GM18507 (cell line): ENCODE measurements at regions not wholly inside any gene's neighbourhood (a gene's known extent, or its start where the extent isn't known, plus 50 kb on each side); places are given as distances from the start of the nearest gene placed in this dataset.
A peak's percentile ranks its signal among the peaks of the same experiment; 100 is the strongest.

Source experiments
- DNase-seq: peaks from one replicate; pipeline ENCODE4 v3.0.0; 2011; ENCODE audit warnings: low read depth; ENCODE audit not compliant: insufficient read length; ENCODE audit errors: extremely low spot score
- FAIRE-seq: peaks from 2 replicates; lab custom pipeline; 2011; peaks lifted over from hg19 to GRCh38; lab: Jason Lieb, UNC

DNA sequence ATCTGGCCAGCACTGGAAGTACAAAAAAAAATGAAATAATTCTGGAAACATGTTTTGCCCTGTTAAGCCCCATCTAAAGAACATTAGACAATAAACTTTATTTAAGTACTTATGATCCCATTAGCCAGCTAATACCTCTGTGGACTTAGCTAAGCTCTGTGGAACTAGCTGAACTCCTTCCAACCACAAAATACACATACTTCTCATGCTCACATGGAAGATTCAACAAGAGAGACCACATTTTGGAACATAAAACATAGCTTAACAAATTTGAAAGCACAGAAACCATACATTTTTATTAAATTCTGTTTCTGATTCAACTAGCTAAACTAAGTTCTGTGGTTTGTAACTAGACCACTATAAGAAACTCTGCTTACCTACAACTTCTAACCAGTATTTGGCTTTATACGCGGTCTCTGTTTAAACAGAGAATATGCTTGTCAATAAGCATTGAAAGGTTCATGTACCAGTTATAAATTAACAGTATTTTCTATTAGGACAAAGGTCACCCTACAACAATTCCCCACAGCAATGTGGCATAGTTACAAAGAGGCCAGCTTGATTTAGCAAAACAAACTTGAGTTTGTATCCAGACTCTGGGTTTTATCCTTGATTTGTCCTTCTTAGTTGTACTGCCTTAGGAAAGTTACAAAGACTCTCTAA lies 300.1 kb downstream of the C12orf50 start:
- DNase-seq (no peak), FAIRE-seq (no peak)

DNA sequence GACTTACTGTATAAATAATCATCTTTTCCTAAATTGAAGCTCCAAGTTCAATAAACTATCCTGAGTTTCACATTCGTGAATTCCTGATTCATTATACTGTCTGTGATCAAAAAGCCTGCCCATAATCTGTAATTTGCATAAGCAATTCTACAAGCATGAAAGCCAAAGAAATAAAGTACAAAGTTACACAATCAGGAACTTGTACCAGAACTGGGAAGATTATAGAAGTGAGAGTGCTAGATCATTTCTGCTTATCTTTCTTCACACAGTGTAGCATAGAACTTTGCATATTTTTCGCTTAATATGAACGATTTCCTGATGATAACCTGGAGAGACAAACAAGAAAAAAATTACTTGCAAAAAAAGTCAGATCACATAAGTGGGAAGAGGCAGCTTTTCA lies 308.2 kb downstream of the C12orf50 start:
- FAIRE-seq, result no peak
- no peak for DNase-seq

DNA sequence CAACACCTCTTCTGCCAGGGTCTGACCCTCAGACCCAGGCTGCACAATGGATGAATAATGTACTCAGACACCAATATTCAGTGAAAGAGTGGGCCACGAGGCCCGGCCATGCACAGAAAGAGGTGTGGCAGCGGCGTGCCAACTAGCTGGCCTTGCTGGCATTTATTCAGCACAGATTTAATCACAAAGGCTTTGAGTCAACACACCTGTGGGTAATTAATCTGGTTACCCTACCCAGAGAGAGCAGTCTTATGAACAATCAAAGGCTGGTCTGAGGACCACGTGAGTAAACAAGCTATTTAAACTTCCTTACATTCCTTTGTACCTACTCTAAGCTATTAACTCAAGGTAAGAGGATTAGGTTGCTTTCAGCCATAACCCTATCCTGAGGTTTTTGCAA lies 324.8 kb downstream of the C12orf50 start:
- DNase-seq (no peak), FAIRE-seq (no peak)

DNA sequence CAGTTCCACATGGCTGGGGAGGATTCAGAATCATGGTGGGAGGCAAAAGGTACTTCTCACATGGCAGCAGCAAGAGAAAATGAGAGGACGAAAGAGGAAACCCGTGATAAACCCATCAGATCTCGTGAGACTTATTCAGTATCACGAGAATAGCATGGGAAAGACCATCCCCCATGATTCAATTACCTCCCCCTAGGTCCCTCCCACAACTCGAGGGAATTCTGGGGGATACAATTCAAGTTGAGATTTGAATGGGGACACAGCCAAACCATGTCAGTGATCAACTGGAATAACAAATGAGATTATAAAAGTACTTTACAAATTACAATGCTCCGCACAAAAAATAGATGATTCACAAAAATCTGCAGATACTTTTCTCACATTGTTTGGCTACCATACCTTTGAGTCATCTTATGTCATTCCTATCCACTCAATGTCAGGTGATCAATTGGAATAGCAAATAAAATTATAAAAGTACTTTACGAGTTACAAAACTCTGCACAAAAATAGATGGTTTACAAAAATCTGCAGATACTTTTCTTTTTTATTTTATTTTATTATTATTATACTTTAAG lies 338.9 kb downstream of the C12orf50 start:
- DNase-seq (no peak), FAIRE-seq (no peak)

DNA sequence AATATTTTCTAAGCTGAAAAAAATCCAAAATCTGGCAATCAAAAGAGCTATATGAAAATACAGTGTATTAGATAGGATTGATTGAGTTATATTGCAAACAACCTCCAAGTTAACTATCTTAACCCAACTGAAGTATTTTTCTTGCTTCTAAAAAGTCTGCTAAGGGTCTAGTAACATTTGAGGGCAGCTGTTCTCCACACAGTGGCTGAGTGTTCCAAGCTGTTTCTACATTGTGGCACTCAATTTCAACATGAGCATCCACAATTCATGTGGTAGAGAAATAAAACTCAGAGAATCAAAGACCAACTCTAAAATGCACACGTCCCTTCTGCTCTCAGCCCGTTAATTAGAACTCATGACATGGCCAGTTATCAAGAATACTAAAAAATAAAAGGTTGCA lies 340.0 kb downstream of the C12orf50 start:
- FAIRE-seq (no peak), DNase-seq (no peak)

DNA sequence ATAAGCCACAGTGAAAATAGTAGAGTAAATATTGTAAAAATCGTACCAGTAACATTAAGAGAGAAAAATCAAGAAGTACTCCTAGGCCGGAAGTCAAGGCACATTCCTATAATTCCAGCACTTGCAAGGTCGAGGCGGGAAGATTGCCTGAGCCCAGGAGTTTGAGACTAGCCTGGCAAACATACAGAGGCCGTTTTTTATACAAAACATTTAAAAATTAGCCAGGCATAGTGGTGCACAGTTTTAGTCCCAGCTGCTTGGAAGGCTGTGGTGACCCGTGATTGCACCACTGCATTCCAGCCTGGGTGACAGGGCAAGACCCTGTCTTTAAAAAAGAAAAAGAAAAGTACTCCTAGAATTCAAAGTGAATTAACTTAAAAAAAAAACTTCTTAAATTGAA lies 341.8 kb downstream of the C12orf50 start:
- FAIRE-seq (no peak), DNase-seq (no peak)

DNA sequence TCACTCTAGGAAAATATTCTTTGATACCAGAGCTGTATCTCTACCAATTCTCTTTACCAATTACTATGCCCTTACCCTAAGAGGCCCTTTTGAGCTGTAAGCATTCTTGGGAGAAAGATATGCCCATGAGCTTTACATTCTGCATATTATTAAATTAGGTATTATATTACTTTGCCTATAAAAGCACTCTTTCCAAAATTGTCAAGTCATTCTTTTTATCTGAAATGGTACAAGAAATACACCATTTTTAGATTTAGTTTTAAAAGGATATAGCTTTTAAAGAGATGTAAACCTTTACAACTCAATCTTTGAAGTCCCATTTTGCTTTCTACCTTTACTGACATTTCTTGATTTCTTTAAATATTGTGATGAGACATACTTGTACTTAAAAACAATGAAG lies 343.5 kb downstream of the C12orf50 start:
- FAIRE-seq (no peak), DNase-seq (no peak)

DNA sequence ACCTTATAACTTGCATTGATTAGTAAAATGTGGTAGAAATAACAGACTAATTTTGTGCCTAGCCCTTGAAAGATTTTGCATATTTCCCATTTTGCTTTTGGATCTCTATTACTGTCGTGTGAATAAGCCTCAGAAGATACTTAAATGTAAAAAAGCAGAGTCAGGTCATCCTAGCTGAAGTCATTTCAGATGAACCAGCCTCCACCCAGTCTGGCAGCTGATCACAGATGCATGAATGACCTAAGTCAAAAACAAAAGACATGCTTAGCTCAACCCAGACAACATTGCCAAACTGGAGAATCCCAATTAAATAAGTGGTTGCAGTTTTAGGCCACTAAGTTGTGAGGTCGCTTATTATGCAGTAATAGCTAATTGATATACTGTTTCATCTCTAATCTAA lies 349.9 kb downstream of the C12orf50 start:
- no peak for FAIRE-seq

DNA sequence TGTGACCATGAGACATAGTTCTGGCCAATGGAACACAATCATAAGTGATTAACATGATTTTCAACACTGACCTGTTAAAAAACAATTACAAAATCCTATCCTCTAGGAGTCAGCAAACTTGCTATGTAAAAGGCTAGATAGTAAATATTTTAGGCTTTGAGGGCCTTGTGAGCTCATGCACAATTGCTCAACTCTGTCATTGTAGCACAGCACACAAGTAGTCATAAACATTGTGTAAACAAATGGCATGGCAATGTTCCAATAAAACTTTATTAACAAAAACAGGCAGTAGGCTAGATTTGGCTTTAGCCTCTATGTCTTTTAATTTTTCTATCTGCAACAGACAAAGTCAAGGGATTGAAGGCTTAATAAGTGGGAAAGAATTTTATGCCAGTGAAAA lies 350.7 kb downstream of the C12orf50 start:
- FAIRE-seq (no peak), DNase-seq (no peak)

More for the DNA sequence above, 349.9 kb downstream of the C12orf50 start:
- DNase-seq, result no peak

DNA sequence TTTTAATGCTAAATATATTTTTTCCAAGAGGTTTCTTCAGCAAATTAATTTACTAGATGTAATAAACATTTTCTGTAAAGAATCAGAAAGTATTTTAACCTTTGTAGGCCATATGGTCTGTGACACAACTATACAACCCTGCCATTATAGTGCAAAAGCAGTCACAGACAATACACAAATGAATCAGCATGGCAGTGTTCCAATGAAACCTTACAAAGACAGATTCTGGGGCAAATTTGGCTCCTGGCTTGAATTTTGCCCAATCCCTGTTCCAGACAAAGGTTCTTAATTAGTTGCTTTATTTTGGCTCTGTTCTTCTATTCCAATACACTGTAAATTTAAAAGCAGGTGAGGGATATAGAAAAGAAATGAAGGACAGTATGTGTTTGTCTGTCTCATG lies 352.5 kb downstream of the C12orf50 start:
- FAIRE-seq (no peak), DNase-seq (no peak)

DNA sequence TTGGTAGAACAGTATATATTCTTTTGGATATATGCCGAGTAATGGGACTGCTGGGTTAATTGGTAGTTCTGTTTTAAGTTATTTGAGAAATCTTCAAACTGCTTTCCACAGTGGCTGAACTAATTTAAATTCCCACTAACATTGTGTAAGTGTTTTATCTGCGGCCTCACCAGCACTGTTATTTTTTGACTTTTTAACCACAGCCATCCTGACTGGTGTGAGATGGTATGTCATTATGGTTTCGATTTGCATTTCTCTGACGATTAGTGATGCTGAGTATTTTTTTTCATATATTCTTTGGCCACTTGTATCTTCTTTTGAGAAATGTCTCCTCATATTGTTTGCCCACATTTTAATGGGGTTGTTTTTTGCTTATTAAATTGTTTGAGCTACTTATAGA lies 357.4 kb downstream of the C12orf50 start:
- DNase-seq (no peak), FAIRE-seq (no peak)

DNA sequence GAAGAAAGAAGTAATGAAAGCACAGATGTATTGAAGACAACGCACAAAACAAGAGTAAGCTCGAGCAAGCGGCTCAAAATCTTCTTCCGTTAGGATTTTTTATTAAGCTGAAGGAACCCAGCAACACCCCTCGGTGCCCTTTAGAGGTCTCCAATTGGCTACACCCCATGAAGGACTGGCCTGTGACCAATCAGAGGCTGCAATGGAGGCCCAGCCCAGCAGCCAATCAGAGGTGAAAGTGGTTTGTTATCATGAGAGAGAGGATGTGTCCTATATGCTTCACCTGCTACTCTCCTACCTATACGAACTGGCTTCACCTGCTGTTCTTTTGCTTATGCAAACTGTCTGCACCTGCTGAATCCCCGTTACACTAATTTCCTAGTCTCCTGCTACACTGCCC lies 358.8 kb downstream of the C12orf50 start:
- FAIRE-seq (no peak), DNase-seq (no peak)

DNA sequence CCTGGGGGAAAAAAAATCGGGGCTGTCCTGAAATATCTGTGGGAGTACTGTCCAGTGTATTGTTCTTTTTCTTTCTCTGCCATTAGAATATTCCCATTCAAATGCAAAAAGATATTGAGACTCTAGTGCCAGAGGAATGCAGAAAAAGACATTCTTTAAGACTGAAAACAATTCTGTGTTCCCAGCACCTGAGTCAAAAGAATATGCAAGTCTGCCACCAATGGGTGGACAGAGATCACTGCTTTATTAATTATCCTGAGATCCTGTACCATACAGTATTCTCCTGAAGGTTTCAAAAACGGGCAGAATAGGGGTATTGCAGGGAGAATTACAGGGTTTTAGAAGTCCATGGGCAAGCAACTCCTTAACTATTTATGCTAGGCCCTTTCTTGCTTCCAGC lies 361.8 kb downstream of the C12orf50 start:
- DNase-seq, result no peak
- no peak for FAIRE-seq

DNA sequence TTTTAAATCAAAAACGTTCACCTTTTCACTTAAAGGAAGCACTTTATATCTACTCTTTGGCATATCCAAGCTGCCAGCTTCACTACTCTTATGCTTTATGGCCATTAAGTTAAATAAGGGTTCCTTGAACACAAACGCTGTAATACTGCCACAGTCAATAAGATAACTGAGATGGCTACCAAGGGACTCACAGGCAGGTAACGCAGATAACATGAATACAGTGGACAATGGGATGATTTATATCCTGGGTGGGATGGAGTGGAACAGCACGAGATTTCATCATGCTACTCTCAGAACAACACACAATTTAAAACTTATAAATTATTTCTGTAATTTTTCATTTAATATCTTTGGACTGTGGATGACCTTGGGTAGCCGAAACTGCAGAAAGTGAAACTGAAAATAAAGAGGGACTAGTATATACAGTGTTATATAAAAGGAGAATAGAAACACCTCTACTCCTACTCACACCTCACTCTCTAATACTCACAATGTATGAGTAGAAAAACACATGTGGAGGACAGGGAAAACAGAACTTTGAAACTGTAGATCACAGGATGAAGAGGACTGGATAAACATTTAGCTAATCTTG lies 367.3 kb downstream of the C12orf50 start:
- FAIRE-seq (peak; percentile 41), DNase-seq (no peak)

DNA sequence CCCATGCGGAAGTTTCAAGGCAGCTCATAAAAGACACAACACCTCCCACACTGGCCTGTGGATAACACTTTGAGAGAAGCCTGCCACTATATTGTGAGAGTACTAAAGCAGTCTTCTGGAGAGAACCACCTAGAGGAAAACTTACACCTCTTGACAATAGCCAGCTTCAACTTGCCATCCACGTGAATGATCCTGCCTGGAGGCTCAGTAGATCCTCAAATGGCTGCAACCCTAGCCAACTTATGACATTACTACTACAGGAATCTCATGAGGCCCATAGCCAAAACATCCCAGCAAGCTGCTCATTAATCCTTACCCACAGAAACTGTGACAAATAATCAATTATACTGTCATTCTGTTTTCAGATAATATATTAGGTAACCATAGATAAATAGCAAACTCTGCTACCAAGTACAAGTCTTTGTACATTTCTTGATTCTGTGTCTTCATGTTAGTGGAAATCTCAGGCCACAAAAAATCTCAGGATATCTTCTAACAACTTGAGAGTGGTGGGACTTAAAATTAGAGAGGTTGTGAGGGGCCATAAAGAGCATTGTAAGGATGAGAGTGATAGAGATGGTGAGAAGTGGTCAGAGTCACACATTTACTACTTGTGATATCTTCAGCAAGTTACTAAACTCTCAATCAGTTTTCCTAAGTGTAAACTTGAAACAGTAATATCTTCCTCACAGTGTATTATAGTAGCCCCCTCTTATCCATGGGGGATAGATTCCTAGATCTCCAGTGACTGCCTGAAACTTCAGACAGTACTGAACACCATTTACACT lies 368.0 kb downstream of the C12orf50 start:
- no peak for DNase-seq
- no peak for FAIRE-seq

DNA sequence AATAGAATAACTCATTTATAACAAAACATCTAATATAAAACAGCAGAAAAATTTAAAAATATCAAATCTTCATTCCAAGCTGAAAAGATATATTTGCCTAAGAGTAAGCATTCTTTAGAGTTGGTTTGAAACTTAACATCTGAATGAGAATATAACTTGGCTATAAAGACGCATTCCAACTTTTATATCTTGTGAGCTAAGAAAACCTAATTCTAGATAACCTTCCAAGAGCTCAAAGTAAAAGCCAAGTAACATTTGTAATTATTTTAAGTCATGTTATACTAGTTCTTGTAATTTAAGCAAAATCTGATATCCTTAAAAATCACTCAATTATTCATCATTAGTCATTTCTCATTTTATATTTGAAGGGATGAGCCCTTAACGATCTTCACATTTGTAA lies 368.9 kb downstream of the C12orf50 start:
- FAIRE-seq (no peak), DNase-seq (no peak)

DNA sequence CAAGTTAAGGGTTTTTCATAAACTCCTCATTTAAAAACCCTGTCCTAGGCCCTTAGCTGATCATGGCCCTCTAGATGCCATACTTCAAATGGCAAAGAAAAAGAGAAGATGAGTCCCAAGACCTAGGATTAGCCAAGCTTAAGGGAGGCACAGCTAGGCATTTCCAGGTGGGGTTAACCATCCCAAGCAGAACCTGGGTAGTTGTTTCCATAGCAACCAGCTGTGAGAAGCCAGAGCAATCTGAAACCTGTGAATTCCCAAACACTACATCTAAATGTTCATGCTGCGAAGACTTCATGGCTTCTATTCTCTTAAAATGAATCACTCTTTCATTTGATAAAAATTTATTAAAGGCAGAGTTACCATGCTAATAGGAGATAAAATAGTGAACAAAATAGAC lies 372.9 kb downstream of the C12orf50 start:
- FAIRE-seq, result no peak

DNA sequence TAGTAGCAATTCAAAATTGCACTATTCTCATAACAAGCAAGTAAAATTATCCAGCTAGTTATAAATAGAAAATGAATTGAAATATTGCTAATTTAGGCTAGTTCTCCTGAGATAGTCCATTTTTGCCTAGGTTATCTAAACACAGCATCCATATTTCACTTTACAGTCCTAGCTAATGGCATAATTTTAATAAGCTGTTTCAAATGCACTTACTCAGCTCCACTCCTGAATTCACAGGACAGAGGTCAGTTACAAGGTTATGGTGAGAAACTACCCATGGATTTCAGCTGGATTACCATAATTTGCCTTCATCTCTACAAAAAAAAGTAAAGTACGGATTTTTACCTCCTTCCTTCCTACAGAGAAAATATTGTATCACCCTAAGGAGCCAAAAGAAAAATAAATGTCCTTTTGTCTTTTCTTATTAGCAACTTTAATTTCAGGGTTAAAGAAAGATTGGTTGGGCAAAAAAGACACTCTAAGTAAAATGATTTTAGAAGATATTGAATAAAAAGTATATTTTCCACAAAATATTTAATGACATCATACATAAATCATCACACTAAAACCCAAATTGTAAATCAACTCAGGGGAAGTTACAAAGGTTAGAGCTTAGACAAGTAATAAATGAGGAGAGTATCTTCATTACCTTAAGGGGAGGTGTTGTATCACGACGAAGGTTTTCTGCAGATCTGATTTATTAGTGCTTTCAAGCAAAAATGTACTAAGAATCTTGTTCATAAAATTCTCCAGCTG lies 377.4 kb downstream of the C12orf50 start:
- FAIRE-seq, result no peak
- DNase-seq, result no peak

More for the DNA sequence above, 372.9 kb downstream of the C12orf50 start:
- no peak for DNase-seq

DNA sequence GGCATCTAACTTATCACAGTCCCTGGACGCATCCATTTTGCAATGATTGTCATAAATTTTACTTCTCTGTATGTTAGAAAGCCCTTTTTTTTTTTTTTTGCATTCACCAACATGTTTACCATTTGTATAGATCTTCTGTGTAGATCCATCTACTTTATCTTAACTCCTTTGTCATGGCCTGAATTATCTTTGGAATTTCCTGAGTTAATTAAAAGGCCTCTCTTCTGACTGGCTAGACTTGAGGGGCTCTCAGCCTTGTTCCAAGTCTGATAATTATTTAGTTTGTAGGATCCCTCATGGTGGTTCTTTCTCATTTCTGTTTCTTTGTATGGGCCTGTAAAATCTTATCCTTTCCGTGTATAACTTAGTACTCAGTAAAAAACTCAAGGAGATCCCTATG lies 387.0 kb downstream of the C12orf50 start:
- FAIRE-seq, result no peak
- DNase-seq, result no peak

DNA sequence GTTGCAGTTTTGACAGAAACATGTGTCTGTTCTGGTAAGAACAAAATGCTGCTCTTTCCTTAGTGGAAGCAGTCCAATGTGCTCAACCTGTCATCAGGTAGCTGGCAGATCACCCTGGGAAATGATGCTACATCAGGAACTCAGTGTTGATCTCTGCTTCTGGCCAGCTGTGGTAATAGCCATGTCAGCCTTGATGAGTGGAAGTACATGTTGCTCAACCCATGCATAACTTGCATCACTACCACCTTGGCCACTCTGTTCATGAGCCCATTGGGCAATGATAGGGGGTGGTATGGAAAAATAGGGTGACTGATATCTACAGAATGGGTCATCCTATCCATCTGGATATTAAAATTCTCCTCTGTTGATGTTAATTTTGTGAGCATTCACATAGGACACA lies 411.0 kb downstream of the C12orf50 start:
- DNase-seq (no peak), FAIRE-seq (no peak)
